Inferior parietal cortex (tissue), 1 donor: ENCODE measurements at regions not wholly inside any gene's neighbourhood (a gene's known extent, or its start where the extent isn't known, plus 50 kb on each side); places are given as distances from the start of the nearest gene placed in this dataset.
"Not testable (repeated sequence)": the region's sequence is repeated elsewhere in the genome, so short reads cannot be mapped to it uniquely, and the experiment has no call there.

Experiments used
- DNase-seq: peaks from one replicate; pipeline ENCODE4 v3.0.0-alpha.2; 2016; ENCODE audit errors: extremely low spot score

GRCh38 chr1:38758820-38759219 lies 100.8 kb downstream of the RRAGC start:
- no peak for DNase-seq

GRCh38 chr1:38746941-38747600 lies 112.5 kb downstream of the RRAGC start:
- no peak for DNase-seq

DNA sequence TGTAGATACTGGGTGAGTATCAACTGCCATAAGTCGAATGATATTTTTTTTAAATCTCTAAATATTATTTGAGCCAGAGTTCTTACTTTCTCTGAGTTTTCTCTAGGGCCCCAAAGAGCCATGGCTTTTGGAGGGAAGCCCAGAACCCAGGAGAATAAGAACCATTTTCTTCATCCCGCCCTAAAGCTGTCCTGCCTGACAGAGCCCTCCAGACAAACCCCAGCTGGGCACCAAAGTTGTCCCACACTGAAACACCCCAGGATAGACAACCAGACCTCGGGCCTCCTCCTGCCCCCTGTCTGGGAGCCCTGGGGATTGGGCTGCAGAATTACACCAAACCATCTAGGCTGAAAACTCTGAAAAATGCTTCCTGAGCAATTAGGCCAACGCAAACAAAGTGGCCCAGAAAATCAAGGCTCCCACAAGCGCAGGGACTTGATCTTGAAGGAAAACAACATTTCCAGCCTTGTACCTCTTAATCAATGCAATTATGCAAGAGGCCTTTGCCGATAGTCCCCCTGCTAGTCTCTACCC lies 113.1 kb downstream of the RRAGC start:
- DNase-seq: no peak

GRCh38 chr1:38745476-38746401 lies 113.8 kb downstream of the RRAGC start:
- DNase-seq: no peak

DNA sequence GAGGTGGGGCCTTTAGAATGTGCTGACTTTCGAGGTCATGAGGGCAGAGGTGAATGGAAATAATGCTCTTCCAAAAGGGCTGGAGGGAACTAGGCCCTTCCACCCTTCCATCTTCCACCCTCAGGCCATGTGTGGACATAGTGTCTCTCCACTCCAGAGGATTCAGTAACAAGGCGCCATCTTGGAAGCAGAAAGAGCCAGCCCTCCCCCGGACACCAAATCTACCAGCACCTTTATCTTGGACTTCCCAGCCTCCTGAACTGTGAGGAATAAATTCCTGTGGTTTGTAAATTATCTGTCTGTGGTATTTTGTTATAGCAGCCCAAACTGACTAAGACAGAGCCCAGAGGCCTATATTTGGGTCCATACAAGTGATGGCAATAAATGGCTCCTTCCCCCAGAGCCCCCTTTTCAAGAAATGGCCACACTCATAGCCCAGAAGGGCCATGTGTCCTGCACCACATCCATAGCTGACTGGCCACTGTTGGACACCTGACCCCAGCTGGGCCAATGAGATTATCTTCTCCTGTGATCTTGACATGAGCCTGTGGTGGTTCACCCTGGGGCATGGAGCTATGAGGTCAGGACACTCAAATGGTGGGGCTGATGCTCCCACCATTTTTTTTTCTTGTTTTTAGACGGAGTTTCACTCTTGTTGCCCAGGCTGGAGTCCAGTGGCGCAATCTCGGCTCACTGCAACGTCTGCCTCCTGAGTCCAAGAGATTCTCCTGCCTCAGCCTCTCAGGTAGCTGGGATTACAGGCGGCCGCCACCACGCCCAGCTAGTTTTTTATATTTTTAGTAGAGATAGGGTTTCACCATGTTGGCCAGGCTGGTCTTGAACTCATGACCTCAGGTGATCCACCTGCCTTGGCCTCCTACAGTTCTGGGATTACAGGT lies 114.9 kb downstream of the RRAGC start:
- DNase-seq: no peak

GRCh38 chr1:38743184-38743583 lies 116.4 kb downstream of the RRAGC start:
- no peak for DNase-seq

GRCh38 chr1:38741341-38741740 lies 118.2 kb downstream of the RRAGC start:
- DNase-seq: no peak

GRCh38 chr1:38740487-38740886 lies 119.1 kb downstream of the RRAGC start:
- DNase-seq: no peak

DNA sequence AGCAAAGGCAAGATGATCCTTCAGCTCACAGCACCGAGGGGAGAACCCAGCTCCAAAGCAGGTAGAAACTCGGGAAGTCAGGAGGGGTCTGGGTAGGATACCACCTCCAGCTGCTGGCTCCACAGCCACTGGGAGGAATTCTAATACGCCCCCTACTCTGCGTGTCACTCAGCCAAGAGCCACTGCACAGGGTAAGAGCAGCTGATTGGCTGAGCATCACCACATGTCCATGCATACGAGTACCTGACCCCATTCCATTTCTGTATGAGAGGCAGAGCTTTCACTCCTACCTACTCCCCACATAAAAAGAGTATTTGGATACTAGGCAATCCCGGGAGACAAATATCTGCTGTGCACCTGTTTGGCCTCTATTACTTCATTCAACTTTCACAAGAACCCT lies 121.4 kb downstream of the RRAGC start:
- no peak for DNase-seq

- DNase-seq: no peak
Observed at GRCh38 chr1:38736399-38736798, 123.2 kb downstream of the RRAGC start.

GRCh38 chr1:38735651-38736161 lies 123.9 kb downstream of the RRAGC start:
- DNase-seq: no peak

DNA sequence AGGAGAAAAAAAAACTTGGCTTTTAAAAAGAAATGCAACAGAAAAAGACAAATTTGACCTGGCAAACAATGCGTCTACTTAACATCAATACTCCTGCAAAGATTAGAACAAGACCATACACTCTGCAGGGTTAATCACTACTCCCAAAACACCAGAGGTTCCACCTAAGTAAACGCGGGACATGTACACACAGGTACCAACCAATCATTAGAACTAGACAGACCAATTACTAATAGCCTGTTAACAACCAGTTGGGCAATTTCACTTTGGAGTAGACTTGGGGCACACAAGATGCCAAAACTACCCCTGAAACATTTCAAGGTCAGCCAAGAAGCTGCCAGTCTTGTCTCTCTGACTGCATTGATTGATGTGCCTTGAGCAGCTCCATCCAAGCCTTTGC lies 125.8 kb downstream of the RRAGC start:
- DNase-seq: no peak

GRCh38 chr1:38730511-38731397 lies 128.8 kb downstream of the RRAGC start:
- DNase-seq: no peak

DNA sequence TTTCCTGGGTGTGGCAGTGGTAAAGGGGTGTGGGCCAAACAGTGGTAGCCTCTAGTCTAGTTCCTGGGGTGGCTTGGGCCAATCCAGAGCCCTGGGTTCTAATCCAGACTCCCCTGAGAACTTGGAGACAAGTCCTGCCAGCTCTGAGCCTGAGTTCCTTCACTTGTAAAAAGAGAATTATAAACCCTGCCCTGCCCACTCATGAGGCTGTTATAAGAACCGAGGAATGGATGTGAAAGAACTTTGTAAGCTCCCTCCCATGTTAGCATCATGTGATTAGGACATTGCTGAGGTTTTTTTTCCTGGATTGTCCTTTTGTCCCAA lies 131.0 kb downstream of the RRAGC start:
- DNase-seq: no peak

GRCh38 chr1:38727684-38728584 lies 131.6 kb downstream of the RRAGC start:
- DNase-seq: peak; percentile 6

DNA sequence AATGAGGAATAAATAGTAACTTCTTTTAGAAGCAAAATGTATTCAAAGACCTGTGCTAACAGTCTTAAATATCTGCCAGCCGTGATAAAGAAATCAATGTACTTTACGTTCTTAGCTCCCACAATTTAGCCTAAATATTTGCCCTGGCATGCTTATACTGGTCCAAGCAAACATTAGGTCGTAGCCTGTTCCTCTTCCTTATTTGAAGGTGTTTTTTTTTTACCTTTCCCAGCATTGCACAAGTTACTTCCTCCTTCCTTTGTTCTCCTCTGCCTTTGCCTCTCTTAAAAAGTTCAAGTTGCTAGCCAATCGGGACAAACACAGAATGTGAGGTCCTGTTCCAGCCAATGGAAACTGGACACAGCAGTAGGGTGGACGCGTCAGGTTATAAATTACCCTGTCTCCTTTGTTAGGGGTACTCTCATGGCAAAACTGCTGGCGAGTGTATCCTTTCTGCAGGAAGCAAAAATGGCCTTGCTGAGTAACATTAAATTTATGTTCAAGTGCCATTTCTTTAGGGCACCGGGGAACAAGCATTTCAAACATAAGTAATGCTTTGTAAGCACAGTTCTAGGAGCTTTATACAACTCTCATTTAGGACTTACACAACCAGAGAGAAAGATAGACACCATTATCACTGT lies 134.1 kb downstream of the RRAGC start:
- DNase-seq: not testable (repeated sequence)

- DNase-seq: no peak
Observed at GRCh38 chr1:38724160-38725131, 135.1 kb downstream of the RRAGC start.

GRCh38 chr1:38721816-38722215 lies 137.8 kb downstream of the RRAGC start:
- no peak for DNase-seq
